DND-41 (cell line): ENCODE measurements at regions not wholly inside any gene's neighbourhood (a gene's known extent, or its start where the extent isn't known, plus 50 kb on each side); places are given as distances from the start of the nearest gene placed in this dataset.

ENCODE experiments used
- CTCF ChIP-seq: IDR thresholded peaks from 2 replicates; pipeline ENCODE4 v1.5.1; 2012; ENCODE audit warnings: borderline replicate concordance, low read length, moderate library complexity, mild to moderate bottlenecking; ENCODE audit not compliant: poor library complexity, severe bottlenecking; ENCODE audit errors: extremely low read depth
- EZH2 ChIP-seq: IDR thresholded peaks from 3 replicates; pipeline ENCODE4 v1.6.1; 2012; ENCODE audit warnings: borderline replicate concordance, low read depth, mild to moderate bottlenecking, moderate library complexity, low read length, inconsistent platforms; ENCODE audit not compliant: severe bottlenecking

- TF ChIP-seq CTCF: no peak
- no peak for TF ChIP-seq EZH2
Observed at GRCh38 chr16:72609933-72610332, 438.0 kb upstream of the PMFBP1 start.
